ENCODE measurements at regions not wholly inside any gene's neighbourhood (a gene's known extent, or its start where the extent isn't known, plus 50 kb on each side); places are given as distances from the start of the nearest gene placed in this dataset.

DNA sequence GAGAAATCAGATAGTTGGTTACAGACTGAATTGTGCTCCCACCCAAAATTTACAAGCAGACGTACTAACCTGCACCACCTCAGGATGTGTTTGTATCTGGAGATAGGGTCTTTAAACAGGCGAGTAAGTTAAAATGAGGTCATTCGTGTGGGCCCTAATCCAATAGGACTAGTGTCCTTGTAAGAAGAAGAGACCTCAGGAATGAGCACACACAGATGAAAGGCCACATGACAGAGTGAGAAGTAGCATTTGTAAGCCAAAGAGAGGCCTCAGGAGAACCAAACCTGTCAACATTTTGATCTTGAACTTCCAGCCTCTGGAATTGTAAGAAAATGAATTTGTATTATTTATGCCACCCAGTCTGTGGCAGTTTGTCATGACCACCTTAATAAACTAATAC lies 149.5 kb upstream of the VWC2 start:
- TF ChIP-seq CTCF (conservative IDR thresholded peaks at IDR 0.05): no peak
- no peak overlapping the region for H3K27ac ChIP-seq

DNA sequence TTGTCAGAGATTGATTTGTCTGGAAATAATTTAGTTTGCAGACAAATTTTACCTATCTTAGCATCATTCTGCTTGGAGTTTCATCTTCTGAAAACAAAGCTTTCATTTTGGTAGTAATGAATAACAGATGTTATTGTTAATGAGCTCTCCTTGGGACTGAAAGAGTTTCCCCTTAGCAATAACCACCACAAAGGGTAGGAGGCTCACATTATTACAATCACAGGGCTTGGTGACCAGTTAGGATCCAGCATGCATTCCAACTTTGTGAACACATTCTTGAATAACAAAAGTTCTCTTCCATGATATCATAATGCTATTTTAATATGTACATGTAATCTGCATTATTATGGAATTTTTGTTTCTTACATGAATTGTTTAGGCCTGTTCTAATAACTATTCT lies 148.8 kb upstream of the VWC2 start:
- no peak for TF ChIP-seq CTCF (conservative IDR thresholded peaks at IDR 0.05)
- no peak overlapping the region for H3K27ac ChIP-seq

DNA sequence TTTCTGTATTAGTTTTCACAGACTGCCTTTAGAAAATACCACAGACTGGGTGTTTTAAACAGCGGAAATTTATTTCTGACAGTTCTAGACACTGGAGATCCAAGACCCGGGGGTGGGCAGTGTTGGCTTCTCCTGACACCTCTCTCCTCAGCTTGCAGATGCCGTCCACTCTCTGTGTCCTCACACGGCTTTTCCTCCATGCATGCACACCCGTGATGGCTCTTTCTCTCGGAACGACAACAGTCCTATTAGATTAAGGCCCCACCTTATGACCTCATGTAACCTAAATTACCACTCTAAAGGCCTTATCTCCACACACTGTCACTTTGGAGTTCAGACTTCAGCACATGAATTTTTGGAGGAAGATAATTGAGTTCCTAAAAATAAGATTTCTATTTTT lies 142.9 kb upstream of the VWC2 start:
- H3K27ac ChIP-seq: no peak overlapping the region
- TF ChIP-seq CTCF (conservative IDR thresholded peaks at IDR 0.05): no peak

DNA sequence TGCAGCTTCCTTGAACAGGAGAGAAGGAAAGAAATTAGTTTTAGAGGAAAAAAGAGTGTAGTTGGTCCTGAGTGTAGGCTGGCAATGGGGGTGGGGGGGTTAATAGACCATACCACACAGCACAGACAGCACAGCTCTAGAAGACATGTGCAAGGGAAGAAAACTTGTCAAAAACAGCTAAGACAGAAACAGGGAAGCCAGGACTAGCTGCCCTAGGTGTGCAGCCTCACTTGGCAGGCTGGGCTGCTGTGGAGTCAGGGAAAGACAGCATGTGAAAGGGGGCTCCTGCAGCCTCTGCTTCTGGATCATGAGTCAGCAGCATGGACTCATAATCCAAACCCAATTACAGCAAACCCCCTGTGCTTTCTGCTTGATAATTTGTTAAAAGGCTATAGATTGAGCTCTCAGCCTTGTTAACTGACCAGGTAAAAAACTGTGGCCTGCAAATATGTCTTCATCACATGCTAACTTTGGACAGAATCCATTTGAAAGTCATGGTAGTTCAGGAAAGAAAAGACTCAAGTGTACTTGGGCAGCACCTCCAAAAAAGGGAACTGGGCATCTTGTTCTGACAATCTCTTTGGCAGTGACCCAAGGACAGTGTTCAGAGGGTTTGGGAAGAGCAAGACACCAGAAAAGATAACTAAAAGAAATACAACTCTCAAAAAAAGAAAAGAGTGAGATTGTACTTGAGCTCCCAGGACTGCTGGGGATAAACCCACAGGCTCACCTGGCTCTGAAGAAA lies 142.2 kb upstream of the VWC2 start:
- no peak overlapping the region for H3K27ac ChIP-seq

DNA sequence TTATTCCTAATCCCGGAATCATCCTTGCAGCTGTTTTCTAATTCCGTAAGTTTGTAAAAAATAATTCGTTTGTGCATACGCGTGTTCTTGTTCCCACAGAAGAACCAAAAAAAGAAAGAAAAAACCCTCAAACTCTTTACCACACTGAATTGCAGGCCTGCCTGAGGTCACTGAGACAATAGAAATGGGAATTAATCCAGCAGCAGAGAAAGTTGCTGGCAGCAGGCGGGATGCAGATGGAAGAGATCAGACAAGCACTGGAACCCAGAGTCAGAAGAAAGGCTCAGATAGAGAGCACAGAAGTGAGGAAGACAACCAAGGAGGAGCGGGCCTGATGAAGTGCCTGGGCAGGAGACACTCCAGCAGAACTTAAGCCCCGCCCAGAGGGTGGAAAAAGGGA lies 141.5 kb upstream of the VWC2 start:
- no peak for TF ChIP-seq CTCF (conservative IDR thresholded peaks at IDR 0.05)
- H3K27ac ChIP-seq: no peak overlapping the region

More for the DNA sequence above, 142.2 kb upstream of the VWC2 start:
- TF ChIP-seq CTCF (conservative IDR thresholded peaks at IDR 0.05): no peak

DNA sequence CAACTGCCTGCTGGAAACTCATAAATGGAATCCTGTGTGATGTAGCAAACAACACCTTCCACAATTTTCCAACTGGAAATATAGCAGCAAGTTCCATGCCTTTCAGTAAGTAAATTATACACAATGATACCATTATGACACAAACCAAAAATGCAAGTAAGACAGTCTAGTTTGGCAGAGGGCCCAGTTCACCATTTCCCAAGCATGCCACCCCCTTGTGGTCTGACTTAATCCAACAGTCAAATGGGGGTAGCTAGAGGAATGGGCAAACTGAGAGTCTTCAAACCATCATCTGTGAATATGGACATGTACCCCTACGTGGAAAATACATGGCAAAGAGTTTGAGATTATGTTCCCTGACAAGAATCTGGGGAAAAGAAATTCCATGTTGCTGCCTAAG lies 137.6 kb upstream of the VWC2 start:
- H3K27ac ChIP-seq: no peak overlapping the region
- no peak for TF ChIP-seq CTCF (conservative IDR thresholded peaks at IDR 0.05)

GRCh38 chr7:49636400-49636799 lies 137.0 kb upstream of the VWC2 start:
- TF ChIP-seq CTCF (conservative IDR thresholded peaks at IDR 0.05): no peak
- no peak overlapping the region for H3K27ac ChIP-seq

Measured in VCaP (cell line).